Gastroesophageal sphincter (tissue), 3 donors: ENCODE measurements at regions not wholly inside any gene's neighbourhood (a gene's known extent, or its start where the extent isn't known, plus 50 kb on each side); places are given as distances from the start of the nearest gene placed in this dataset.

ENCODE experiments used
- CTCF ChIP-seq, 4 experiments: fragments of 200-600 bp in 2 of 4; fragments of 450-650 bp in 2 of 4; sonication (generic) in 1 of 4; IDR thresholded peaks; one replicate each; pipeline ENCODE4 v1.5.1; 2017 to 2019; ENCODE audit warnings: antibody characterized with exemption in 4 of 4, mild to moderate bottlenecking in 2 of 4, moderate library complexity in 2 of 4
- EP300 ChIP-seq: sonication (generic); formaldehyde crosslinking; IDR thresholded peaks from one replicate; pipeline ENCODE4 v1.6.1; 2017; ENCODE audit warnings: antibody characterized with exemption, mild to moderate bottlenecking
- POLR2A ChIP-seq, 2 donors: fragments of 450-650 bp; IDR thresholded peaks; one replicate each; pipeline ENCODE4 v1.6.1; 2017; ENCODE audit warnings: antibody characterized with exemption in 2 of 2, mild to moderate bottlenecking in 2 of 2, moderate library complexity in 1 of 2
- POLR2AphosphoS5 ChIP-seq: sonication (generic); formaldehyde crosslinking; IDR thresholded peaks from one replicate; pipeline ENCODE4 v1.6.1; 2017; ENCODE audit warnings: antibody characterized with exemption

DNA sequence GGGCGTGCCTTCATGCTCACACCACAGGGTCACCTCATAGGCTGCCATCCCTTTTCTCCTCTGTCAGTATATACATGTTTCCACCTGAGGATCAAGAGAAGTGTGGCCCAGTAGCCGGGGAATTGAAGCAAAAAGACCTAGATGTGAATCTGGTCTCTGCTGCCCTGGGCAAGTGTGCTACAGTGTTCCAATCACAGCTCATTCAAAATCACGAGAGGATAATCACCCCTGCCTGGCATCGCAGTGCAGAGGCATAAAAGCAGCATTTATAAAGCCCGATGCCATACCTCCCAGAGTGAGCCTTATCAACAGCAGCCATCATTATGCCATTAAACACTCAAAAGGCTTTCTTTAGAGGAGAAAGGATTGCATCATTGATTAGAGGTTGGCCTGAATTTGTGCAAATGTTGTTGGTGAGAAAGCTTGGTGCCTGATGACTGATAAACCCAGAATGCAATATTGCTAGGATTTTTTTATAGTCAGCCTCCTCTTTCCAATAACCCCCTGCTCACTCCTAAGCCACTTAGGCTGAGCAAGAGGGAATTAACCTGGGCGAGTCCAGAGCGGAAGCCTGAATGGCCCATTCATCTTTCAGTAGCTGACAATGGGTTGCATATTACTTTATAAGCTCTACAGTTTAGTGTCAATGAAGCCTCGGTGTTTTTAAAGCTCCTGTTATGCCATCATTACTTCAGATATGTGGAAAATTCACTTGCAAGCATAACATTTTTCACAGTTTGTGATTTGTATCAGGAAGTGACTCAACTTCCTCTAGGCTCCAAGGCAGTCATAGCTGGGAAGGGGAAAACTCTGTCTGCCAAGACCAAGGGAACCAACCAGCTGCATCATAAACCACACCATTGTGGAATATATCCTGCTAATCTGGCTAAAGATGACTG, 92.5 kb upstream of the NXT1 start:
- TF ChIP-seq CTCF (IDR thresholded peaks at IDR 0.05) (no peak), POLR2AphosphoS5 (peak; percentile 41), POLR2A (IDR thresholded peaks at IDR 0.05) (no peak), EP300 (no peak)
